HCT116 (cell line): ENCODE measurements at regions not wholly inside any gene's neighbourhood (a gene's known extent, or its start where the extent isn't known, plus 50 kb on each side); places are given as distances from the start of the nearest gene placed in this dataset.

Experiments
- FOSL1 ChIP-seq: IDR thresholded peaks from 2 replicates; pipeline ENCODE4 v1.6.1; 2012; ENCODE audit warnings: low read depth
- YY1 ChIP-seq: IDR thresholded peaks from 2 replicates; pipeline ENCODE4 v1.6.1; 2011; ENCODE audit warnings: low read length, low read depth, moderate library complexity, mild to moderate bottlenecking; ENCODE audit not compliant: insufficient replicate concordance; ENCODE audit errors: extremely low read depth
- TF ChIP-seq, protein P1 (sequence below): IDR thresholded peaks from 2 replicates; pipeline ENCODE4 v1.6.1; 2012; ENCODE audit warnings: low read depth
- TF ChIP-seq, protein P2 (sequence below), 3 experiments: fragments of 200-600 bp in 1 of 3; sonication (generic) in 1 of 3; IDR thresholded peaks in 2 of 3; conservative IDR thresholded peaks in 1 of 3; 2 replicates each; pipeline ENCODE4 v1.5.1; 2012 to 2017; ENCODE audit warnings: low read depth in 2 of 3, low read length in 2 of 3, antibody characterized with exemption in 1 of 3, borderline replicate concordance in 1 of 3, control low read depth in 1 of 3, mild to moderate bottlenecking in 1 of 3, mixed read lengths in 1 of 3, mixed run types in 1 of 3, moderate library complexity in 1 of 3; ENCODE audit not compliant: insufficient read depth in 1 of 3

GRCh38 chr3:117133066-117133465 is 423.5 kb downstream of the TUSC7 start:
- TF ChIP-seq, protein P1, sequence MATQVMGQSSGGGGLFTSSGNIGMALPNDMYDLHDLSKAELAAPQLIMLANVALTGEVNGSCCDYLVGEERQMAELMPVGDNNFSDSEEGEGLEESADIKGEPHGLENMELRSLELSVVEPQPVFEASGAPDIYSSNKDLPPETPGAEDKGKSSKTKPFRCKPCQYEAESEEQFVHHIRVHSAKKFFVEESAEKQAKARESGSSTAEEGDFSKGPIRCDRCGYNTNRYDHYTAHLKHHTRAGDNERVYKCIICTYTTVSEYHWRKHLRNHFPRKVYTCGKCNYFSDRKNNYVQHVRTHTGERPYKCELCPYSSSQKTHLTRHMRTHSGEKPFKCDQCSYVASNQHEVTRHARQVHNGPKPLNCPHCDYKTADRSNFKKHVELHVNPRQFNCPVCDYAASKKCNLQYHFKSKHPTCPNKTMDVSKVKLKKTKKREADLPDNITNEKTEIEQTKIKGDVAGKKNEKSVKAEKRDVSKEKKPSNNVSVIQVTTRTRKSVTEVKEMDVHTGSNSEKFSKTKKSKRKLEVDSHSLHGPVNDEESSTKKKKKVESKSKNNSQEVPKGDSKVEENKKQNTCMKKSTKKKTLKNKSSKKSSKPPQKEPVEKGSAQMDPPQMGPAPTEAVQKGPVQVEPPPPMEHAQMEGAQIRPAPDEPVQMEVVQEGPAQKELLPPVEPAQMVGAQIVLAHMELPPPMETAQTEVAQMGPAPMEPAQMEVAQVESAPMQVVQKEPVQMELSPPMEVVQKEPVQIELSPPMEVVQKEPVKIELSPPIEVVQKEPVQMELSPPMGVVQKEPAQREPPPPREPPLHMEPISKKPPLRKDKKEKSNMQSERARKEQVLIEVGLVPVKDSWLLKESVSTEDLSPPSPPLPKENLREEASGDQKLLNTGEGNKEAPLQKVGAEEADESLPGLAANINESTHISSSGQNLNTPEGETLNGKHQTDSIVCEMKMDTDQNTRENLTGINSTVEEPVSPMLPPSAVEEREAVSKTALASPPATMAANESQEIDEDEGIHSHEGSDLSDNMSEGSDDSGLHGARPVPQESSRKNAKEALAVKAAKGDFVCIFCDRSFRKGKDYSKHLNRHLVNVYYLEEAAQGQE = no peak
- TF ChIP-seq FOSL1 (no peak), YY1 (no peak)
- TF ChIP-seq, protein P2, sequence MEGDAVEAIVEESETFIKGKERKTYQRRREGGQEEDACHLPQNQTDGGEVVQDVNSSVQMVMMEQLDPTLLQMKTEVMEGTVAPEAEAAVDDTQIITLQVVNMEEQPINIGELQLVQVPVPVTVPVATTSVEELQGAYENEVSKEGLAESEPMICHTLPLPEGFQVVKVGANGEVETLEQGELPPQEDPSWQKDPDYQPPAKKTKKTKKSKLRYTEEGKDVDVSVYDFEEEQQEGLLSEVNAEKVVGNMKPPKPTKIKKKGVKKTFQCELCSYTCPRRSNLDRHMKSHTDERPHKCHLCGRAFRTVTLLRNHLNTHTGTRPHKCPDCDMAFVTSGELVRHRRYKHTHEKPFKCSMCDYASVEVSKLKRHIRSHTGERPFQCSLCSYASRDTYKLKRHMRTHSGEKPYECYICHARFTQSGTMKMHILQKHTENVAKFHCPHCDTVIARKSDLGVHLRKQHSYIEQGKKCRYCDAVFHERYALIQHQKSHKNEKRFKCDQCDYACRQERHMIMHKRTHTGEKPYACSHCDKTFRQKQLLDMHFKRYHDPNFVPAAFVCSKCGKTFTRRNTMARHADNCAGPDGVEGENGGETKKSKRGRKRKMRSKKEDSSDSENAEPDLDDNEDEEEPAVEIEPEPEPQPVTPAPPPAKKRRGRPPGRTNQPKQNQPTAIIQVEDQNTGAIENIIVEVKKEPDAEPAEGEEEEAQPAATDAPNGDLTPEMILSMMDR (IDR thresholded peaks at IDR 0.05 in 2 of 3, conservative IDR thresholded peaks at IDR 0.05 in 1 of 3; ENCODE audit: borderline replicate concordance in 1 of 3, insufficient read depth in 1 of 3, low read depth in 2 of 3, low read length in 2 of 3) = no peak
